OCI-LY3 (cell line): ENCODE measurements at regions not wholly inside any gene's neighbourhood (a gene's known extent, or its start where the extent isn't known, plus 50 kb on each side); places are given as distances from the start of the nearest gene placed in this dataset.

Experiments used
- CTCF ChIP-seq: fragments of 200-600, 300-600 bp; sonication (generic); IDR thresholded peaks from 2 replicates; pipeline ENCODE4 v1.5.1; 2014; ENCODE audit warnings: antibody characterized with exemption, low read length, low read depth
- EZH2phosphoT487 ChIP-seq: fragments of 200-600 bp; shearing (Covaris generic); IDR thresholded peaks from 2 replicates; pipeline ENCODE4 v1.6.1; 2018; ENCODE audit warnings: antibody characterized with exemption, mixed run types, low read depth

GRCh38 chr14:42322531-42323284, 716.0 kb downstream of the LRFN5 start:
- TF ChIP-seq CTCF, result no peak
- TF ChIP-seq EZH2phosphoT487, result no peak
